GM12878 (cell line): ENCODE measurements at regions not wholly inside any gene's neighbourhood (a gene's known extent, or its start where the extent isn't known, plus 50 kb on each side); places are given as distances from the start of the nearest gene placed in this dataset.

Source experiments
- ATF7 ChIP-seq: fragments of 450-650 bp; IDR thresholded peaks from 2 replicates; pipeline ENCODE4 v1.6.1; 2016; ENCODE audit warnings: low read depth, mild to moderate bottlenecking
- BACH1 ChIP-seq: fragments of 450-650 bp; IDR thresholded peaks from 2 replicates; pipeline ENCODE4 v1.6.1; 2017; ENCODE audit warnings: mild to moderate bottlenecking, borderline replicate concordance
- HDGF ChIP-seq: fragments of 450-650 bp; IDR thresholded peaks from 2 replicates; pipeline ENCODE4 v1.6.1; 2016; ENCODE audit warnings: antibody characterized with exemption
- LARP7 ChIP-seq: fragments of 450-650 bp; IDR thresholded peaks from 2 replicates; pipeline ENCODE4 v1.6.1; 2017; ENCODE audit warnings: mild to moderate bottlenecking
- POLR2A ChIP-seq: IDR thresholded peaks from 2 replicates; pipeline ENCODE4 v1.6.1; 2011; ENCODE audit warnings: low read depth, mild to moderate bottlenecking, low read length
- POLR2AphosphoS5 ChIP-seq: IDR thresholded peaks from 2 replicates; pipeline ENCODE4 v1.6.1; 2011; ENCODE audit warnings: mild to moderate bottlenecking, low read length, inconsistent platforms
- SMARCA5 ChIP-seq: fragments of 450-650 bp; IDR thresholded peaks from 2 replicates; pipeline ENCODE4 v1.6.1; 2017; ENCODE audit warnings: mild to moderate bottlenecking
- TCF3 ChIP-seq: IDR thresholded peaks from 2 replicates; pipeline ENCODE4 v1.6.1; 2012; ENCODE audit warnings: low read depth, mild to moderate bottlenecking, low read length, borderline replicate concordance; ENCODE audit not compliant: insufficient read depth
- YBX1 ChIP-seq: fragments of 450-650 bp; IDR thresholded peaks from 2 replicates; pipeline ENCODE4 v1.6.1; 2016; ENCODE audit warnings: antibody characterized with exemption
- ZNF687 ChIP-seq: fragments of 450-650 bp; IDR thresholded peaks from 2 replicates; pipeline ENCODE4 v1.6.1; 2017; ENCODE audit warnings: mild to moderate bottlenecking, moderate library complexity

- TF ChIP-seq ZNF687, result peak; percentile 51
- TF ChIP-seq LARP7, result peak; percentile 75
- peak; percentile 66 for TF ChIP-seq POLR2AphosphoS5
- no peak for TF ChIP-seq TCF3
- TF ChIP-seq YBX1, result 0 out of 2 replicates have a peak, but pooled peaks have one; percentile 69
- no peak; the same call in 1 of the 2 replicates for TF ChIP-seq ATF7
- TF ChIP-seq BACH1, result peak; percentile 47
- peak; percentile 63 for TF ChIP-seq POLR2A
- TF ChIP-seq HDGF, result peak; percentile 90
- TF ChIP-seq SMARCA5, result peak; percentile 92
These were observed 182.0 kb downstream of the SEC14L1 start (continued) for GRCh38 chr17:77322514-77323412.
